GM18505 (cell line): ENCODE measurements at regions not wholly inside any gene's neighbourhood (a gene's known extent, or its start where the extent isn't known, plus 50 kb on each side); places are given as distances from the start of the nearest gene placed in this dataset.
"Not testable (repeated sequence)": the region's sequence is repeated elsewhere in the genome, so short reads cannot be mapped to it uniquely, and the experiment has no call there.

Experiments used
- ATAC-seq: cut with Tn5 transposase; IDR thresholded peaks from one replicate; pipeline ENCODE4 v1.9.1; 2021; ENCODE audit not compliant: unreplicated experiment
- POLR2A ChIP-seq: IDR thresholded peaks from 4 replicates; pipeline ENCODE4 v1.6.1; 2011; ENCODE audit warnings: borderline replicate concordance; ENCODE audit not compliant: insufficient read depth, insufficient read length; ENCODE audit errors: extremely low read depth

- no peak for TF ChIP-seq POLR2A
- no peak for ATAC-seq
Measured at GRCh38 chr1:54480525-54480848, 67.5 kb upstream of the ACOT11 start.

GRCh38 chr1:54479841-54480524 lies 68.0 kb upstream of the ACOT11 start:
- no peak for TF ChIP-seq POLR2A
- ATAC-seq, result no peak

- TF ChIP-seq POLR2A, result no peak
- no peak for ATAC-seq
Measured at GRCh38 chr1:54479251-54479650, 68.8 kb upstream of the ACOT11 start.

DNA sequence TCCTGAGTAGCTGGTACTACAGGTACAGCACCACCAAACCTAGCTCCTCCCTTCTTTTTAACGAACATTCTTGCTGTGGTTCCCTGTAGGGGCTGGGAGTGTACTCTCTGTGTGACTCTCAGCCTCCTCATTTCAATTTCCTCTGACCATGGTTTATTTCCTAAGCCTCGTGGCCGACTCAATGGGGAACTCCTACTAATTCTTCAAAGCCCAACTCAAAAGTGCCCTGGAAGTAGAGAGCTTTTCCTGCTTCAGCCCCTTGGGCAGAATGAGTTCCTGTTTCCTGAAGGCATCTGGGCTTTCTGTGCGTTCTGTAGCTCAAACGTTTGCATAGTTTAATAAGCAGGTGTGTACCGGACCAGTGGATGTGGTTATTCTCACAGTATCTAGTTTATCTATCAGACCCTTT lies 70.9 kb upstream of the ACOT11 start:
- no peak for ATAC-seq
- no peak for TF ChIP-seq POLR2A

DNA sequence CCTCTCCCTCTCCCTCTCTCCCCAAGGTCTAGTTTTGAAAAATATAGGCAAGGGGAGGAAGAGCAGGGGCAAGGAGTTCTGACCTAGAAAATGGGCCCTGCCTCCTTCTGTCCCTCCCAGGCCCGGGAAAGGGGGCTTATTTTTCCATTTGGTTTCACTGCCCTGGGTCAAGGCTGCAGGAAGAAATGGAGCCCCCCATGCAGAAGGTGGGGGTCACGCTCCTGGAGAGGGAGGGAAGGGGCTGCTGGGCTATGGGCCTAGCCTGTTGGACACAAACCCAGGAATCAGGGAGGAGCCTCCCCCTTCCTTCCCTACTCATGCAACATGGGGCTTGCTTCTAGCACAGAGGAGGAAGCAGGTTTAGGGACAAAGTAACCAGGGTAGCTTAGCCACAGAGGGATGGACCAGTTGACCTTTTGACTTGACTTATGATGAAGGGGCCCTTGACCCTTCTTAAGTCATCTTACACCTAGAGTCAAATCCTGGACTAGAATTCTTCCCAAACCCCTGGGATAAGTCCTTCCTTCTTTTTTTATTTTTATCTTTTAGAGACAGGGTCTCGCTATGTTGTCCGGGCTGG lies 70.4 kb upstream of the SSBP3 start:
- ATAC-seq, result no peak
- TF ChIP-seq POLR2A, result no peak

- ATAC-seq, result no peak
- TF ChIP-seq POLR2A, result no peak
Measured at GRCh38 chr1:54475946-54476516, 69.8 kb upstream of the SSBP3 start.

DNA sequence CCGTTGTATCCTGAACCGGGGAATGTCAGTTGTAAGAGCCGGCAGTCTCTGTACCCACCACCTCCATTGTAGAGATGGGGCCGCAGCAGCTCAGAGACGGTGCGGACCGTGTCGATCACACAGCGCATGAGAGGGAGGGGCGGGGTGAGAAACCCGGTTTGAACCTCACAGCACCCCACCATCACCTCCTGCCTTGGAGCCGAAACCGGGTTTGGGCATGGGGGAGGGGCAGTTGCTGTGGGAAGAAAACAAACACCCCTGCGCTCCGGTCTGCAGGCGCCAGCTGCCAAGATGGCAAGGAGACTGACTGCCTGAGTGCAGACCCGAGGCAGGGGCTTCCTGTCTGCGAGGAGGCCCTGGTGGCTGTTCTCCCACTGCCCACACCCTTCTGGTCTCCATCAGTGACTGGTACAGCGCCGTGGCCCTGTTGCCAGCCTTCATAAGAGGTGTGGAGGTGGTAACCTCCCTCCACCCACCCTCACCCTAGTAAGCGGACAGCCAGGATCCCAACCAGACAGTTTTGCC lies 69.2 kb upstream of the SSBP3 start:
- ATAC-seq, result no peak
- no peak for TF ChIP-seq POLR2A

GRCh38 chr1:54474310-54475251 lies 68.4 kb upstream of the SSBP3 start:
- ATAC-seq, result no peak
- no peak for TF ChIP-seq POLR2A

DNA sequence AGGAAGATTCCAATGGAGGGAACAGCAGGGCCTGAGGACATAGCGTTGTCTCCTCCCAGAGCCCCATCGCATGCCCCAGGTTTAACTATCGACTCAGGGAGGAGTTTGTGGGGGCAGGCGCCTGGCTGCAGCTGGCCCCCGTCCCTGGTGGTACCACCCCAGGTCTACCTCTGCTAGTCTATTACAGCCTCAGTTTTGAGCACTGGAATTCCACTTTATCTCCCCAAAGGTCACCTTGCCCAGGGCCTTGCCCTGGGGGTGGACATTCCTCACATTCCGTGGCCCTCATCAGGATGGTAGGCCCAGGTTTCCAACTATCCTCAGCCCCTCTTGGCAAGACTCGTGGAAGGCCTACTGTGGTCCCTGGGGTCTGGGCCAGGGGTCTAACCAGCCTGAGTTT lies 65.4 kb upstream of the SSBP3 start:
- TF ChIP-seq POLR2A, result no peak
- no peak for ATAC-seq

DNA sequence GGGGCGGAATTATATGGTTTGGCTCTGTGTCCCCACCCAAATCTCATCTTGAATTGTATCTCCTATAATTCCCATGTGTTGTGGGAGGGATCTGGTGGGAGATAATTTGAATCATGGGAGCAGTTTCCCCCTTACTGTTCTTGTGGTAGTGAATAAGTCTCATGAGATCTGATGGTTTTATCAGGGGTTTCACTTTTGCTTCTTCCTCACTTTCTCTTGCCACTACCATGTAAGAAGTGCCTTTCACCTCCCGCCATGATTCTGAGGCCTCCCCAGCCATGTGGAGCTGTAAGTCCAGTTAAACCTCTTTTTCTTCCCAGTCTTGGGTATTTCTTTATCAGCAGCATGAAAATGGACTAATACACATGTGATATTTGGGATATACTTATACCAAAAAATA lies 63.2 kb upstream of the SSBP3 start:
- not testable (repeated sequence) for ATAC-seq

GRCh38 chr1:54468288-54469084 lies 62.3 kb upstream of the SSBP3 start:
- ATAC-seq, result not testable (repeated sequence)

DNA sequence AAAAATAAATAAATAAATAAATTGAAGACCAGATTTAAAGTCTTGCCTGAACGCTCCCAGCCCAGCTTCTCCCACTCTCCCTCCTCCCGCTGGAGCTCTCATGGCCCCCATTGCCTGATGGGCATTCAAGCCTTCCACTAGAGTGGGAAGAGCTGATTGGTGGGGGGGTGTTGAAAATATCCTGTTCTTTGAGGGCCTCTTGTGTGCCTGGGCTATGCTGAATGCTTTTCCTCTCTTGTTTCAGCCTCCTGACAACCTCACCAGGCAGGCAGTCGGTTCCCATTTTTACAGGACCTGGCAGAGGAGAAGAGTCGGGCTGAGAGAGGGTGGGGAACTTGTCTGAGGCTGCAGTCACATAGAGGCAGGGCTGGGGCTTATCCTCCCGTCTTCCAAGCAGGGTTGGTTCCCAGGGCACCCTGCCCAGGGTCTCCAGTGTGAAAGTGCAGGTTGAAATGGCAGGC lies 59.2 kb upstream of the SSBP3 start:
- no peak for ATAC-seq
- TF ChIP-seq POLR2A, result no peak
